Endodermal cell (in vitro differentiated cells): ENCODE measurements at regions not wholly inside any gene's neighbourhood (a gene's known extent, or its start where the extent isn't known, plus 50 kb on each side); places are given as distances from the start of the nearest gene placed in this dataset.

Experiments used
- DNase-seq: peaks from one replicate; pipeline ENCODE4 v3.0.0-alpha.2; 2017
- H3K27ac ChIP-seq: 2 replicates; pipeline ENCODE4 v1.5.1; 2013; ENCODE audit warnings: mild to moderate bottlenecking, low read depth, low read length, moderate library complexity
- H3K27me3 ChIP-seq: 2 replicates; pipeline ENCODE4 v1.6.1; 2013; ENCODE audit warnings: mild to moderate bottlenecking, low read length, moderate library complexity; ENCODE audit not compliant: insufficient read depth, control insufficient read depth, poor library complexity, severe bottlenecking
- H3K36me3 ChIP-seq: 2 replicates; pipeline ENCODE4 v1.7.0; 2013; ENCODE audit warnings: mild to moderate bottlenecking, low read length, moderate library complexity; ENCODE audit not compliant: control insufficient read depth, insufficient read depth
- H3K4me1 ChIP-seq: one replicate; pipeline ENCODE4 v1.7.0; 2013; ENCODE audit warnings: low read length; ENCODE audit not compliant: control insufficient read depth, insufficient read depth
- H3K4me3 ChIP-seq: 2 replicates; pipeline ENCODE4 v1.5.1; 2013; ENCODE audit warnings: mild to moderate bottlenecking, low read length, moderate library complexity
- H3K9ac ChIP-seq: 2 replicates; pipeline ENCODE4 v1.6.1; 2013; ENCODE audit warnings: mild to moderate bottlenecking, low read length, moderate library complexity; ENCODE audit not compliant: poor library complexity, severe bottlenecking; ENCODE audit errors: extremely low read depth
- H3K9me3 ChIP-seq: 2 replicates; pipeline ENCODE4 v1.6.1; 2013; ENCODE audit warnings: mild to moderate bottlenecking, low read length, moderate library complexity; ENCODE audit not compliant: control insufficient read depth
- H3K27ac Mint-ChIP-seq: 2 replicates; pipeline ENCODE4 v1.8.0; 2020; ENCODE audit warnings: mixed read lengths
- H3K27me3 Mint-ChIP-seq: 2 replicates; pipeline ENCODE4 v1.8.0; 2021; ENCODE audit warnings: mild to moderate bottlenecking, mixed read lengths; ENCODE audit not compliant: insufficient read depth
- H3K36me3 Mint-ChIP-seq: 2 replicates; pipeline ENCODE4 v1.8.0; 2020; ENCODE audit warnings: low read depth, mixed read lengths
- H3K4me1 Mint-ChIP-seq: 2 replicates; pipeline ENCODE4 v1.8.0; 2020; ENCODE audit warnings: mixed read lengths
- H3K4me3 Mint-ChIP-seq: 2 replicates; pipeline ENCODE4 v1.8.0; 2020; ENCODE audit warnings: mild to moderate bottlenecking, moderate library complexity, mixed read lengths
- H3K9me3 Mint-ChIP-seq: 2 replicates; pipeline ENCODE4 v1.8.0; 2020; ENCODE audit warnings: mild to moderate bottlenecking, mixed read lengths
- CTCF ChIP-seq: fragments of 200-600 bp; sonication (generic); conservative IDR thresholded peaks from 2 replicates; pipeline ENCODE4 v1.5.0; 2021; ENCODE audit warnings: antibody characterized with exemption, mild to moderate bottlenecking
- WGBS, 2 experiments: methylation state at CpG; one replicate each; pipeline versions ENCODE4 v1.1.5 to v1.1.7; 2013; ENCODE audit warnings: missing lambda C conversion rate in 2 of 2, mixed read lengths in 1 of 2; ENCODE audit not compliant: insufficient coverage in 1 of 2, insufficient read length in 1 of 2; 5-methylcytosine and 5-hydroxymethylcytosine counted together

- H3K36me3 Mint-ChIP-seq: no peaks in the 10 kb centered on the region
- Histone ChIP-seq H3K27ac (no peak overlapping the region), H3K27me3 (no peaks in the 10 kb centered on the region), H3K36me3 (no peaks in the 10 kb centered on the region), H3K4me1 (no peaks in the 10 kb centered on the region), H3K4me3 (no peak overlapping the region), H3K9ac (no peak overlapping the region), H3K9me3 (peaks cover 13% of the 10 kb centered on the region)
- no peak for DNase-seq
- 100% methylated on average over 1 of the region's 1 CpG; no CpG with 5 or more reads in 1 of the 2 experiments for WGBS, 2 experiments
- TF ChIP-seq CTCF: no peak
- no peaks in the 10 kb centered on the region for H3K27me3 Mint-ChIP-seq
- H3K9me3 Mint-ChIP-seq: peaks cover 18% of the 10 kb centered on the region
- no peak overlapping the region for H3K27ac Mint-ChIP-seq
- H3K4me3 Mint-ChIP-seq: no peak overlapping the region
- H3K4me1 Mint-ChIP-seq: no peaks in the 10 kb centered on the region
Observed at GRCh38 chr7:34539003-34539402, 119.0 kb upstream of the NPSR1 start.

- H3K9me3 Mint-ChIP-seq: peaks cover 16% of the 10 kb centered on the region
Observed at GRCh38 chr7:34544621-34545020, 113.4 kb upstream of the NPSR1 start.

GRCh38 chr7:34550996-34551395 lies 107.0 kb upstream of the NPSR1 start:
- H3K4me3 ChIP-seq: no peak overlapping the region
- H3K27ac ChIP-seq: no peak overlapping the region
- DNase-seq: no peak
- no peaks in the 10 kb centered on the region for H3K27me3 ChIP-seq
- no peak overlapping the region for H3K9ac ChIP-seq
- no peak overlapping the region for H3K27ac Mint-ChIP-seq
- H3K4me3 Mint-ChIP-seq: no peak overlapping the region
- no peak for TF ChIP-seq CTCF
- H3K36me3 ChIP-seq: no peaks in the 10 kb centered on the region
- no peaks in the 10 kb centered on the region for H3K36me3 Mint-ChIP-seq
- peaks cover 2% of the 10 kb centered on the region for H3K27me3 Mint-ChIP-seq
- H3K4me1 Mint-ChIP-seq: no peaks in the 10 kb centered on the region
- 86 to 100% methylated on average over 2 of the region's 2 CpGs for WGBS, 2 experiments
- peaks cover 22% of the 10 kb centered on the region for H3K9me3 Mint-ChIP-seq
- peaks cover 9% of the 10 kb centered on the region for H3K9me3 ChIP-seq
- no peaks in the 10 kb centered on the region for H3K4me1 ChIP-seq

More at GRCh38 chr7:34544621-34545020, 113.4 kb upstream of the NPSR1 start:
- Histone ChIP-seq H3K27ac (no peak overlapping the region), H3K36me3 (no peaks in the 10 kb centered on the region), H3K4me3 (no peak overlapping the region), H3K9ac (no peak overlapping the region), H3K9me3 (peaks cover 3% of the 10 kb centered on the region), H3K4me1 (no peaks in the 10 kb centered on the region), H3K27me3 (no peaks in the 10 kb centered on the region)
- H3K4me1 Mint-ChIP-seq: no peaks in the 10 kb centered on the region
- no peaks in the 10 kb centered on the region for H3K27me3 Mint-ChIP-seq
- 91 to 93% methylated on average over 7 to 13 of the region's 13 CpGs for WGBS, 2 experiments
- no peaks in the 10 kb centered on the region for H3K36me3 Mint-ChIP-seq
- no peak overlapping the region for H3K4me3 Mint-ChIP-seq
- TF ChIP-seq CTCF: no peak
- no peak overlapping the region for H3K27ac Mint-ChIP-seq
- no peak for DNase-seq
